HEK293 (cell line): ENCODE measurements at regions not wholly inside any gene's neighbourhood (a gene's known extent, or its start where the extent isn't known, plus 50 kb on each side); places are given as distances from the start of the nearest gene placed in this dataset.

Source experiments
- CTCF ChIA-PET: fragments of 350-600 bp; formaldehyde crosslinking; extraction: SDS; loops from one replicate; lab custom pipeline; 2021; ENCODE audit warnings: antibody characterized with exemption; lab: Yijun Ruan, JAX
- POLR2A ChIA-PET: fragments of 300-600 bp; formaldehyde crosslinking; extraction: SDS; loops from one replicate; lab custom pipeline; 2020; ENCODE audit warnings: antibody characterized with exemption, inconsistent platforms; lab: Yijun Ruan, JAX
- H3K27ac ChIP-seq: fragments of 200-500 bp; sonication (Bioruptor generic); 2 replicates; pipeline ENCODE4 v1.5.1; 2014; ENCODE audit warnings: low read depth, low read length, control low read depth, inconsistent platforms; ENCODE audit errors: extremely low read depth
- H3K36me3 ChIP-seq, 2 experiments: fragments of 200-500 bp in 1 of 2; sonication (Bioruptor generic) in 1 of 2; 1 replicate in 1 of 2; 2 replicates in 1 of 2; pipeline ENCODE4 v1.5.1; 2014 to 2017; ENCODE audit warnings: inconsistent platforms in 2 of 2, low read length in 2 of 2; ENCODE audit not compliant: control insufficient read depth in 2 of 2, insufficient read depth in 1 of 2
- H3K4me1 ChIP-seq: fragments of 200-500 bp; sonication (Bioruptor generic); 2 replicates; pipeline ENCODE4 v1.5.1; 2014; ENCODE audit warnings: mild to moderate bottlenecking, low read length, inconsistent platforms; ENCODE audit not compliant: control insufficient read depth, insufficient read depth
- H3K4me3 ChIP-seq: 2 replicates; pipeline ENCODE4 v1.5.1; 2011; ENCODE audit warnings: low read depth, mild to moderate bottlenecking, control low read depth, low read length, moderate library complexity
- H3K9me3 ChIP-seq: fragments of 200-500 bp; sonication (Bioruptor generic); 2 replicates; pipeline ENCODE4 v1.5.1; 2014; ENCODE audit warnings: low read depth, low read length, inconsistent platforms; ENCODE audit not compliant: control insufficient read depth, insufficient read depth
- GFI1B ChIP-seq: fragments of 450-650 bp; formaldehyde crosslinking; IDR thresholded peaks from 2 replicates; pipeline ENCODE4 v1.5.1; 2016; ENCODE audit warnings: missing biosample characterization, missing genetic modification characterization
- GLIS1 ChIP-seq: fragments of 450-650 bp; formaldehyde crosslinking; IDR thresholded peaks from 2 replicates; pipeline ENCODE4 v1.5.1; 2016; ENCODE audit warnings: missing biosample characterization, missing genetic modification characterization
- KLF8 ChIP-seq: fragments of 450-650 bp; formaldehyde crosslinking; IDR thresholded peaks from 2 replicates; pipeline ENCODE4 v1.5.1; 2016; ENCODE audit warnings: missing biosample characterization, missing genetic modification characterization
- MYNN ChIP-seq: fragments of 450-650 bp; formaldehyde crosslinking; IDR thresholded peaks from 2 replicates; pipeline ENCODE4 v1.5.1; 2016; ENCODE audit warnings: missing biosample characterization, missing genetic modification characterization, borderline replicate concordance
- MZF1 ChIP-seq: fragments of 450-650 bp; formaldehyde crosslinking; IDR thresholded peaks from 2 replicates; pipeline ENCODE4 v1.5.1; 2017; ENCODE audit warnings: missing biosample characterization, missing genetic modification characterization, borderline replicate concordance
- YY1 ChIP-seq: fragments of 450-650 bp; formaldehyde crosslinking; IDR thresholded peaks from 2 replicates; pipeline ENCODE4 v1.5.1; 2018; ENCODE audit warnings: missing biosample characterization, missing genetic modification characterization
- ZBTB1 ChIP-seq: fragments of 450-650 bp; formaldehyde crosslinking; IDR thresholded peaks from 2 replicates; pipeline ENCODE4 v1.5.1; 2016; ENCODE audit warnings: missing biosample characterization, missing genetic modification characterization
- ZFP3 ChIP-seq: fragments of 450-650 bp; formaldehyde crosslinking; IDR thresholded peaks from 2 replicates; pipeline ENCODE4 v1.5.1; 2016; ENCODE audit warnings: low read depth, missing biosample characterization, missing genetic modification characterization
- ZNF132 ChIP-seq: fragments of 450-650 bp; formaldehyde crosslinking; IDR thresholded peaks from 2 replicates; pipeline ENCODE4 v1.5.1; 2017; ENCODE audit warnings: missing biosample characterization, missing genetic modification characterization, borderline replicate concordance
- ZNF155 ChIP-seq: fragments of 450-650 bp; formaldehyde crosslinking; IDR thresholded peaks from 2 replicates; pipeline ENCODE4 v1.5.1; 2016; ENCODE audit warnings: missing biosample characterization, missing genetic modification characterization
- ZNF223 ChIP-seq: fragments of 450-650 bp; formaldehyde crosslinking; IDR thresholded peaks from 2 replicates; pipeline ENCODE4 v1.5.1; 2016; ENCODE audit warnings: missing biosample characterization, missing genetic modification characterization
- ZNF530 ChIP-seq: fragments of 450-650 bp; formaldehyde crosslinking; IDR thresholded peaks from 2 replicates; pipeline ENCODE4 v1.5.1; 2016; ENCODE audit warnings: low read depth, missing biosample characterization, missing genetic modification characterization
- ZNF544 ChIP-seq: fragments of 450-650 bp; formaldehyde crosslinking; IDR thresholded peaks from 2 replicates; pipeline ENCODE4 v1.5.0; 2017; ENCODE audit warnings: missing biosample characterization, missing genetic modification characterization
- ZNF549 ChIP-seq: fragments of 450-650 bp; IDR thresholded peaks from 2 replicates; pipeline ENCODE4 v1.5.1; 2018; ENCODE audit warnings: missing biosample characterization, missing genetic modification characterization, mild to moderate bottlenecking, inconsistent platforms, moderate library complexity
- ZNF670 ChIP-seq: fragments of 450-650 bp; formaldehyde crosslinking; IDR thresholded peaks from 2 replicates; pipeline ENCODE4 v1.5.1; 2016; ENCODE audit warnings: missing biosample characterization, missing genetic modification characterization, low read depth
- ZNF785 ChIP-seq: fragments of 450-650 bp; formaldehyde crosslinking; IDR thresholded peaks from 2 replicates; pipeline ENCODE4 v1.5.1; 2016; ENCODE audit warnings: missing biosample characterization, missing genetic modification characterization
- TF ChIP-seq, protein P1 (sequence below): fragments of 450-650 bp; formaldehyde crosslinking; IDR thresholded peaks from 2 replicates; pipeline ENCODE4 v1.5.1; 2016; ENCODE audit warnings: missing biosample characterization, missing genetic modification characterization
- TF ChIP-seq, protein P2 (sequence below): fragments of 450-650 bp; formaldehyde crosslinking; IDR thresholded peaks from 2 replicates; pipeline ENCODE4 v1.5.1; 2017; ENCODE audit warnings: missing biosample characterization, missing genetic modification characterization
- TF ChIP-seq, protein P3 (sequence below): fragments of 450-650 bp; formaldehyde crosslinking; IDR thresholded peaks from 2 replicates; pipeline ENCODE4 v1.5.1; 2016; ENCODE audit warnings: missing biosample characterization, missing genetic modification characterization, low read depth

DNA sequence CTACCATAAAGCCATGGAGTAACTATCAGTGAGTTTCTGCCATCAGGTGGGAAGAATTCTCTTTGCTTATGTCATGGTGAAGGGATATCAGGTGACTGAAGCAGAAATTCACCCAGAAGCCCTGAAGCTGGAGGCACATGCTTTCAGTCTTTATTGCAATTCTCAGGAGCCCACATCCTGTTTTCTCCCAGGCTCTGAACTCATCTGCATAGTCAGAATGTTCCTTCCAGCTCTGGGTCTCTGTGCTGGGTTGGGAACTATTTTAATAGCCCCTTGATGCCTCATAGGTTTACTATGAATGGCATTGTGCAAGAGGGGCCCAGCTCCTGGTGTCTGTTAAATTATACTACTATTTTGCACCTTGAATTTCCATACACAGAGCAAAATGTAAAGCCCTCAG is 198.4 kb upstream of the SOX9 start:
- Histone ChIP-seq H3K4me3 (no peak overlapping the region), H3K9me3 (no peaks in the 10 kb centered on the region), H3K4me1 (peaks cover 3% of the 10 kb centered on the region), H3K27ac (no peak overlapping the region), H3K36me3 (no peaks in the 10 kb centered on the region)
- TF ChIP-seq GFI1B (tag by site-specific recombination) (no peak), KLF8 (tag by site-specific recombination) (no peak), ZNF132 (tag by site-specific recombination) (no peak), ZNF670 (no peak), ZNF785 (tag by site-specific recombination) (no peak), YY1 (tag by site-specific recombination) (no peak), MZF1 (tag by site-specific recombination) (no peak), MYNN (no peak), ZBTB1 (tag by site-specific recombination) (no peak), ZNF155 (tag by site-specific recombination) (no peak), ZNF549 (tag by site-specific recombination) (no peak), ZNF544 (no peak), ZFP3 (tag by site-specific recombination) (no peak), ZNF530 (tag by site-specific recombination) (no peak)
- TF ChIP-seq, protein P1, sequence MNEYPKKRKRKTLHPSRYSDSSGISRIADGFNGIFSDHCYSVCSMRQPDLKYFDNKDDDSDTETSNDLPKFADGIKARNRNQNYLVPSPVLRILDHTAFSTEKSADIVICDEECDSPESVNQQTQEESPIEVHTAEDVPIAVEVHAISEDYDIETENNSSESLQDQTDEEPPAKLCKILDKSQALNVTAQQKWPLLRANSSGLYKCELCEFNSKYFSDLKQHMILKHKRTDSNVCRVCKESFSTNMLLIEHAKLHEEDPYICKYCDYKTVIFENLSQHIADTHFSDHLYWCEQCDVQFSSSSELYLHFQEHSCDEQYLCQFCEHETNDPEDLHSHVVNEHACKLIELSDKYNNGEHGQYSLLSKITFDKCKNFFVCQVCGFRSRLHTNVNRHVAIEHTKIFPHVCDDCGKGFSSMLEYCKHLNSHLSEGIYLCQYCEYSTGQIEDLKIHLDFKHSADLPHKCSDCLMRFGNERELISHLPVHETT (tag by site-specific recombination): no peak
- TF ChIP-seq, protein P2, sequence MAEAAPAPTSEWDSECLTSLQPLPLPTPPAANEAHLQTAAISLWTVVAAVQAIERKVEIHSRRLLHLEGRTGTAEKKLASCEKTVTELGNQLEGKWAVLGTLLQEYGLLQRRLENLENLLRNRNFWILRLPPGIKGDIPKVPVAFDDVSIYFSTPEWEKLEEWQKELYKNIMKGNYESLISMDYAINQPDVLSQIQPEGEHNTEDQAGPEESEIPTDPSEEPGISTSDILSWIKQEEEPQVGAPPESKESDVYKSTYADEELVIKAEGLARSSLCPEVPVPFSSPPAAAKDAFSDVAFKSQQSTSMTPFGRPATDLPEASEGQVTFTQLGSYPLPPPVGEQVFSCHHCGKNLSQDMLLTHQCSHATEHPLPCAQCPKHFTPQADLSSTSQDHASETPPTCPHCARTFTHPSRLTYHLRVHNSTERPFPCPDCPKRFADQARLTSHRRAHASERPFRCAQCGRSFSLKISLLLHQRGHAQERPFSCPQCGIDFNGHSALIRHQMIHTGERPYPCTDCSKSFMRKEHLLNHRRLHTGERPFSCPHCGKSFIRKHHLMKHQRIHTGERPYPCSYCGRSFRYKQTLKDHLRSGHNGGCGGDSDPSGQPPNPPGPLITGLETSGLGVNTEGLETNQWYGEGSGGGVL (tag by site-specific recombination): no peak
- TF ChIP-seq, protein P3, sequence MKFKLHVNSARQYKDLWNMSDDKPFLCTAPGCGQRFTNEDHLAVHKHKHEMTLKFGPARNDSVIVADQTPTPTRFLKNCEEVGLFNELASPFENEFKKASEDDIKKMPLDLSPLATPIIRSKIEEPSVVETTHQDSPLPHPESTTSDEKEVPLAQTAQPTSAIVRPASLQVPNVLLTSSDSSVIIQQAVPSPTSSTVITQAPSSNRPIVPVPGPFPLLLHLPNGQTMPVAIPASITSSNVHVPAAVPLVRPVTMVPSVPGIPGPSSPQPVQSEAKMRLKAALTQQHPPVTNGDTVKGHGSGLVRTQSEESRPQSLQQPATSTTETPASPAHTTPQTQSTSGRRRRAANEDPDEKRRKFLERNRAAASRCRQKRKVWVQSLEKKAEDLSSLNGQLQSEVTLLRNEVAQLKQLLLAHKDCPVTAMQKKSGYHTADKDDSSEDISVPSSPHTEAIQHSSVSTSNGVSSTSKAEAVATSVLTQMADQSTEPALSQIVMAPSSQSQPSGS: no peak
- POLR2A ChIA-PET: no interaction called here
- CTCF ChIA-PET: no interaction called here

DNA sequence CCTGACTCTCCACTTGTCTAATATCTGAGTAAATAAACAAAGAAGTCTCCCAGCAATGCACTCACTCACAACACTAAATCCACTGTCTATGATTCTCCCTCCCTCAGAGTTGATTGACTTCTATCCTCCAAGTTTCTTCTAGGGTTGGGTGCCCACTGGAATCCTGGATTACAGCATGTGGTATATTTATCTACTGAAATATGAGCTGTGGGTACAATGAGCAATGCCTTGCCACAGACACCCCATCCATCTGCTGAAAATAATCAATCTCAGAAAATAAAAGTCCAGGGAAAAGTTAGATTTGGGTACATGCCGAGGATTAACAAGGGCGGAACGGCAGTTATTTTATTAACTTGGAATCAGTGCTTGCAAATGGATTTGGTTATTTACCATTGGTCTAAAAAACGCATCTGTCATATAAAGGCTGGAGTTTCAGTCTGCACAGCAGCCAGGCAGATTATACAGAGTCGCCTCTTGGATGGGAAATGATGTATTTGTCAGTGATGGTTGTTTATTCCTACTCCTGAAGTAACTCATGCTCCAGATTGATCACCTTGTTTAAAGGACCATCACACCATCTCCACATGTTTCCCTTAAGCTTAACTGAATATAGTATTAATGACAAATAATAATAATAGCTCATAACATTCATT is 193.9 kb upstream of the SOX9 start:
- Histone ChIP-seq H3K36me3 (no peaks in the 10 kb centered on the region), H3K4me1 (peaks cover 3% of the 10 kb centered on the region), H3K4me3 (no peak overlapping the region), H3K9me3 (no peaks in the 10 kb centered on the region), H3K27ac (no peak overlapping the region)
- POLR2A ChIA-PET: no interaction called here
- CTCF ChIA-PET: interaction anchor here (0.5 to 0.7 kb wide), 2 partner anchors 11 to 21 kb away, joined by 3 read pairs; no protein-coding TSS in a partner anchor
- TF ChIP-seq GLIS1 (tag by site-specific recombination) (peak; percentile 35), ZNF223 (tag by site-specific recombination) (no peak)
